ENCODE measurements at regions not wholly inside any gene's neighbourhood (a gene's known extent, or its start where the extent isn't known, plus 50 kb on each side); places are given as distances from the start of the nearest gene placed in this dataset.

GRCh38 chr3:176120507-176120906, 1076.8 kb downstream of the TBL1XR1 start (continued):
- TF ChIP-seq GRHL2 (CRISPR knock-in tag; IDR thresholded peaks at IDR 0.05; ENCODE audit: insufficient replicate concordance, severe bottlenecking) (no peak), STAT6 (CRISPR knock-in tag; conservative IDR thresholded peaks at IDR 0.05; ENCODE audit: low read depth) (no peak), FOXP1 (CRISPR knock-in tag; IDR thresholded peaks at IDR 0.05; ENCODE audit: borderline replicate concordance) (no peak)

GRCh38 chr3:176119826-176120225, 1077.5 kb downstream of the TBL1XR1 start:
- ChIA-PET CTCF (no interaction called here), POLR2A (interaction anchor here (0.8 kb wide), 1 partner anchor 35 kb away, joined by 4 read pairs; no protein-coding TSS in a partner anchor)
- DNase-seq (ENCODE audit: low spot score) (no peak), ATAC-seq (no peak)
- TF ChIP-seq, protein P1, sequence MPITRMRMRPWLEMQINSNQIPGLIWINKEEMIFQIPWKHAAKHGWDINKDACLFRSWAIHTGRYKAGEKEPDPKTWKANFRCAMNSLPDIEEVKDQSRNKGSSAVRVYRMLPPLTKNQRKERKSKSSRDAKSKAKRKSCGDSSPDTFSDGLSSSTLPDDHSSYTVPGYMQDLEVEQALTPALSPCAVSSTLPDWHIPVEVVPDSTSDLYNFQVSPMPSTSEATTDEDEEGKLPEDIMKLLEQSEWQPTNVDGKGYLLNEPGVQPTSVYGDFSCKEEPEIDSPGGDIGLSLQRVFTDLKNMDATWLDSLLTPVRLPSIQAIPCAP (CRISPR knock-in tag; IDR thresholded peaks at IDR 0.05): no peak
- TF ChIP-seq, protein P2, sequence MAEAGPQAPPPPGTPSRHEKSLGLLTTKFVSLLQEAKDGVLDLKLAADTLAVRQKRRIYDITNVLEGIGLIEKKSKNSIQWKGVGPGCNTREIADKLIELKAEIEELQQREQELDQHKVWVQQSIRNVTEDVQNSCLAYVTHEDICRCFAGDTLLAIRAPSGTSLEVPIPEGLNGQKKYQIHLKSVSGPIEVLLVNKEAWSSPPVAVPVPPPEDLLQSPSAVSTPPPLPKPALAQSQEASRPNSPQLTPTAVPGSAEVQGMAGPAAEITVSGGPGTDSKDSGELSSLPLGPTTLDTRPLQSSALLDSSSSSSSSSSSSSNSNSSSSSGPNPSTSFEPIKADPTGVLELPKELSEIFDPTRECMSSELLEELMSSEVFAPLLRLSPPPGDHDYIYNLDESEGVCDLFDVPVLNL (CRISPR knock-in tag; IDR thresholded peaks at IDR 0.05; ENCODE audit: borderline replicate concordance, low read depth): no peak
- TF ChIP-seq JAZF1 (CRISPR knock-in tag; IDR thresholded peaks at IDR 0.05): no peak
- TF ChIP-seq SOX15 (CRISPR knock-in tag; IDR thresholded peaks at IDR 0.05): no peak
- no peak for TF ChIP-seq MLX (CRISPR knock-in tag; IDR thresholded peaks at IDR 0.05)
- TF ChIP-seq, protein P3, sequence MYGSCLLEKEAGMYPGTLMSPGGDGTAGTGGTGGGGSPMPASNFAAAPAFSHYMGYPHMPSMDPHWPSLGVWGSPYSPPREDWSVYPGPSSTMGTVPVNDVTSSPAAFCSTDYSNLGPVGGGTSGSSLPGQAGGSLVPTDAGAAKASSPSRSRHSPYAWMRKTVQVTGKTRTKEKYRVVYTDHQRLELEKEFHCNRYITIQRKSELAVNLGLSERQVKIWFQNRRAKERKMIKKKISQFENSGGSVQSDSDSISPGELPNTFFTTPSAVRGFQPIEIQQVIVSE (CRISPR knock-in tag; IDR thresholded peaks at IDR 0.05; ENCODE audit: borderline replicate concordance): no peak
- TF ChIP-seq ESRRA (CRISPR knock-in tag; IDR thresholded peaks at IDR 0.05; ENCODE audit: borderline replicate concordance): no peak
- no peak for TF ChIP-seq SP1 (CRISPR knock-in tag; conservative IDR thresholded peaks at IDR 0.05)
- no peak for TF ChIP-seq JUN (CRISPR knock-in tag; IDR thresholded peaks at IDR 0.05)
- TF ChIP-seq IRF2 (CRISPR knock-in tag; IDR thresholded peaks at IDR 0.05; ENCODE audit: borderline replicate concordance, low read depth): no peak
- no peak for TF ChIP-seq CBFB (CRISPR knock-in tag; IDR thresholded peaks at IDR 0.05; ENCODE audit: low read depth)
- no peak overlapping the region for H3K27ac Mint-ChIP-seq
- H3K4me1 Mint-ChIP-seq: peaks cover 10% of the 10 kb centered on the region
- H3K4me3 Mint-ChIP-seq: no peak overlapping the region
- no peaks in the 10 kb centered on the region for H3K36me3 Mint-ChIP-seq
- H3K27me3 Mint-ChIP-seq (ENCODE audit: low read depth): no peaks in the 10 kb centered on the region
- H3K9me3 Mint-ChIP-seq: peaks cover 16% of the 10 kb centered on the region

DNA sequence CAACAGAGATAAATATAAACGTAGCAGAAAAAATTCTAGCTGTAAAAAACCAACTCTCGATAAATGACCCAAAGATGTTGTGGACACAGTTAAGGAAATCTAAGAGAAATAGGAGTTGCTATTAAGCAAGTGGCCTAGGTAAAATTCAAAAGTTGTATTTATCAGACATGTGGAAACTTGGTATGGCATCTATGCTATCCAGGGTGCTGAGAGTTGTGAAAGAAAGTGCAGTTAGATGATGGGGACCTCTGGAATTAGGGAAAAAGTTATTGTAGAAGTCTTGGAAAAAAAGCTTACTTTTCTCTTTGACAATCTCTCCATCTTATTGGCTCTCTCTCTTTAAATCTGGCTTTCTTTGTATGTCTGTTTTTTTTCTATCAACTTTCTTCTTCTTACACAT, 1090.9 kb downstream of the TBL1XR1 start:
- no peak for TF ChIP-seq HMGXB4 (CRISPR knock-in tag; IDR thresholded peaks at IDR 0.05)
- TF ChIP-seq, protein P4, sequence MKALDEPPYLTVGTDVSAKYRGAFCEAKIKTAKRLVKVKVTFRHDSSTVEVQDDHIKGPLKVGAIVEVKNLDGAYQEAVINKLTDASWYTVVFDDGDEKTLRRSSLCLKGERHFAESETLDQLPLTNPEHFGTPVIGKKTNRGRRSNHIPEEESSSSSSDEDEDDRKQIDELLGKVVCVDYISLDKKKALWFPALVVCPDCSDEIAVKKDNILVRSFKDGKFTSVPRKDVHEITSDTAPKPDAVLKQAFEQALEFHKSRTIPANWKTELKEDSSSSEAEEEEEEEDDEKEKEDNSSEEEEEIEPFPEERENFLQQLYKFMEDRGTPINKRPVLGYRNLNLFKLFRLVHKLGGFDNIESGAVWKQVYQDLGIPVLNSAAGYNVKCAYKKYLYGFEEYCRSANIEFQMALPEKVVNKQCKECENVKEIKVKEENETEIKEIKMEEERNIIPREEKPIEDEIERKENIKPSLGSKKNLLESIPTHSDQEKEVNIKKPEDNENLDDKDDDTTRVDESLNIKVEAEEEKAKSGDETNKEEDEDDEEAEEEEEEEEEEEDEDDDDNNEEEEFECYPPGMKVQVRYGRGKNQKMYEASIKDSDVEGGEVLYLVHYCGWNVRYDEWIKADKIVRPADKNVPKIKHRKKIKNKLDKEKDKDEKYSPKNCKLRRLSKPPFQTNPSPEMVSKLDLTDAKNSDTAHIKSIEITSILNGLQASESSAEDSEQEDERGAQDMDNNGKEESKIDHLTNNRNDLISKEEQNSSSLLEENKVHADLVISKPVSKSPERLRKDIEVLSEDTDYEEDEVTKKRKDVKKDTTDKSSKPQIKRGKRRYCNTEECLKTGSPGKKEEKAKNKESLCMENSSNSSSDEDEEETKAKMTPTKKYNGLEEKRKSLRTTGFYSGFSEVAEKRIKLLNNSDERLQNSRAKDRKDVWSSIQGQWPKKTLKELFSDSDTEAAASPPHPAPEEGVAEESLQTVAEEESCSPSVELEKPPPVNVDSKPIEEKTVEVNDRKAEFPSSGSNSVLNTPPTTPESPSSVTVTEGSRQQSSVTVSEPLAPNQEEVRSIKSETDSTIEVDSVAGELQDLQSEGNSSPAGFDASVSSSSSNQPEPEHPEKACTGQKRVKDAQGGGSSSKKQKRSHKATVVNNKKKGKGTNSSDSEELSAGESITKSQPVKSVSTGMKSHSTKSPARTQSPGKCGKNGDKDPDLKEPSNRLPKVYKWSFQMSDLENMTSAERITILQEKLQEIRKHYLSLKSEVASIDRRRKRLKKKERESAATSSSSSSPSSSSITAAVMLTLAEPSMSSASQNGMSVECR (CRISPR knock-in tag; IDR thresholded peaks at IDR 0.05; ENCODE audit: borderline replicate concordance): no peak
- no peak for TF ChIP-seq ATF1 (CRISPR knock-in tag; IDR thresholded peaks at IDR 0.05)
- no peak for TF ChIP-seq EMX1 (CRISPR knock-in tag; IDR thresholded peaks at IDR 0.05)
- no peak for TF ChIP-seq GTF2I (CRISPR knock-in tag; conservative IDR thresholded peaks at IDR 0.05)
- no peak for TF ChIP-seq NFYB (CRISPR knock-in tag; conservative IDR thresholded peaks at IDR 0.05; ENCODE audit: low read depth)
- no peak for TF ChIP-seq ELF4 (CRISPR knock-in tag; IDR thresholded peaks at IDR 0.05; ENCODE audit: low read depth)
- no peak for TF ChIP-seq JUN (CRISPR knock-in tag; IDR thresholded peaks at IDR 0.05)
- no peak for TF ChIP-seq CBFB (CRISPR knock-in tag; IDR thresholded peaks at IDR 0.05; ENCODE audit: low read depth)
- Mint-ChIP-seq H3K36me3 (no peaks in the 10 kb centered on the region), H3K9me3 (peaks cover 11% of the 10 kb centered on the region; the same call in 1 of the 2 replicates), H3K4me3 (no peak overlapping the region), H3K27me3 (ENCODE audit: low read depth) (no peaks in the 10 kb centered on the region), H3K4me1 (peaks cover 10% of the 10 kb centered on the region), H3K27ac (no peak overlapping the region)
- ChIA-PET CTCF (no interaction called here), POLR2A (no interaction called here)
- DNase-seq (ENCODE audit: low spot score) (no peak), ATAC-seq (no peak)

Measured in WTC11 (cell line).